Astrocyte of the spinal cord (primary cell): ENCODE measurements at regions not wholly inside any gene's neighbourhood (a gene's known extent, or its start where the extent isn't known, plus 50 kb on each side); places are given as distances from the start of the nearest gene placed in this dataset.

Experiments
- DNase-seq: peaks from one replicate; pipeline ENCODE4 v3.0.0; 2011; ENCODE audit warnings: low read depth, low spot score
- H3K4me3 ChIP-seq: 2 replicates; pipeline ENCODE4 v1.5.1; 2011; ENCODE audit warnings: low read depth, mild to moderate bottlenecking, low read length, moderate library complexity
- CTCF ChIP-seq: IDR thresholded peaks from 2 replicates; pipeline ENCODE4 v1.5.1; 2012; ENCODE audit warnings: low read depth, mild to moderate bottlenecking, low read length, inconsistent platforms
- in situ Hi-C: cut with HindIII; loops from 2 replicates; pipeline ENCODE4 v1.10.0; 2017; ENCODE audit warnings: low sequenced_read_pairs

- TF ChIP-seq CTCF: no peak
- no peak for DNase-seq
- no peak overlapping the region for H3K4me3 ChIP-seq
- in situ Hi-C loops: no loop called here
These were observed 1603.6 kb upstream of the GOT2 start for GRCh38 chr16:60337671-60338070.

- no peak for TF ChIP-seq CTCF
- no peak overlapping the region for H3K4me3 ChIP-seq
- no peak for DNase-seq
- in situ Hi-C loops: no loop called here
These were observed 1597.1 kb upstream of the GOT2 start for GRCh38 chr16:60331168-60331567.

- in situ Hi-C loops: no loop called here
- DNase-seq: no peak
- H3K4me3 ChIP-seq: no peak overlapping the region
- TF ChIP-seq CTCF: no peak
These were observed 1595.0 kb upstream of the GOT2 start for GRCh38 chr16:60329108-60329507.

GRCh38 chr16:60328152-60328551 lies 1594.0 kb upstream of the GOT2 start:
- in situ Hi-C loops: no loop called here
- H3K4me3 ChIP-seq: no peak overlapping the region
- no peak for TF ChIP-seq CTCF
- DNase-seq: no peak

- no peak for TF ChIP-seq CTCF
- in situ Hi-C loops: no loop called here
- no peak for DNase-seq
- H3K4me3 ChIP-seq: no peak overlapping the region
These were observed 1584.4 kb upstream of the GOT2 start for GRCh38 chr16:60318486-60318885.

GRCh38 chr16:60310846-60311445 lies 1576.8 kb upstream of the GOT2 start:
- in situ Hi-C loops: no loop called here
- no peak for TF ChIP-seq CTCF
- H3K4me3 ChIP-seq: no peak overlapping the region
- DNase-seq: no peak

GRCh38 chr16:60304720-60305119 lies 1570.6 kb upstream of the GOT2 start:
- in situ Hi-C loops: no loop called here
- no peak overlapping the region for H3K4me3 ChIP-seq
- TF ChIP-seq CTCF: no peak
- DNase-seq: no peak
